Stomach (tissue), 8 donors: ENCODE measurements at regions not wholly inside any gene's neighbourhood (a gene's known extent, or its start where the extent isn't known, plus 50 kb on each side); places are given as distances from the start of the nearest gene placed in this dataset.

Source experiments
- DNase-seq, 2 donors: peaks; one replicate each; pipeline versions ENCODE4 v3.0.0 to v3.0.0-alpha.2; 2013 to 2019
- H3K27ac ChIP-seq, 5 donors: fragments of 200-600 bp in 4 of 5; sonication (generic) in 4 of 5; one replicate each; pipeline ENCODE4 v1.5.1; 2013 to 2019; ENCODE audit warnings: mild to moderate bottlenecking in 1 of 5, moderate library complexity in 1 of 5
- H3K27me3 ChIP-seq, 3 donors: fragments of 200-600 bp; sonication (generic); one replicate each; pipeline ENCODE4 v1.5.1; 2017 to 2019; ENCODE audit warnings: mixed run types in 1 of 3
- H3K36me3 ChIP-seq, 4 donors: fragments of 200-600 bp; sonication (generic); 1 replicate in 3 of 4; 2 replicates in 1 of 4; pipeline ENCODE4 v1.5.1; 2016 to 2019
- H3K4me1 ChIP-seq, 4 donors: fragments of 200-600 bp; sonication (generic); one replicate each; pipeline ENCODE4 v1.5.1; 2016 to 2019
- H3K4me3 ChIP-seq, 4 donors: fragments of 200-600 bp; sonication (generic) in 3 of 4; one replicate each; pipeline ENCODE4 v1.5.1; 2016 to 2019; ENCODE audit warnings: mild to moderate bottlenecking in 1 of 4
- H3K9me3 ChIP-seq, 4 donors: fragments of 200-600 bp; sonication (generic); one replicate each; pipeline ENCODE4 v1.5.1; 2016 to 2019
- EP300 ChIP-seq: sonication (generic); formaldehyde crosslinking; IDR thresholded peaks from one replicate; pipeline ENCODE4 v1.6.1; 2017; ENCODE audit warnings: antibody characterized with exemption
- POLR2A ChIP-seq, 4 donors: fragments of 450-650 bp; IDR thresholded peaks; one replicate each; pipeline ENCODE4 v1.6.1; 2016; ENCODE audit warnings: antibody characterized with exemption in 4 of 4, control low read depth in 2 of 4, mild to moderate bottlenecking in 1 of 4, moderate library complexity in 1 of 4
- POLR2AphosphoS5 ChIP-seq, 3 donors: sonication (generic); formaldehyde crosslinking; IDR thresholded peaks; one replicate each; pipeline ENCODE4 v1.6.1; 2016; ENCODE audit warnings: antibody characterized with exemption in 3 of 3
- WGBS, 5 donors: extraction: QIAGEN DNeasy Blood & Tissue Kit in 3 of 5; methylation state at CpG; one replicate each; pipeline versions ENCODE4 v1.1.5 to v1.1.7; 2013 to 2018; 5-methylcytosine and 5-hydroxymethylcytosine counted together
- intact Hi-C: fragments of 100-400 bp; cut with DNase I; formaldehyde crosslinking; loops from one replicate; pipeline ENCODE4 v1.15.1; 2023; ENCODE audit warnings: low total_unique reads
- TF ChIP-seq, protein P1 (sequence below), 7 experiments: fragments of 450-650 bp in 4 of 7; fragments of 200-600 bp in 3 of 7; sonication (generic) in 3 of 7; IDR thresholded peaks; one replicate each; pipeline ENCODE4 v1.5.1; 2016 to 2019; ENCODE audit warnings: antibody characterized with exemption in 7 of 7, control low read depth in 2 of 7, mild to moderate bottlenecking in 1 of 7
- donor health status: healthy with polysubstance abuse.
- donor health status: Bipolar disorder and iron deficiency.
- donor health status: healthy.

DNA sequence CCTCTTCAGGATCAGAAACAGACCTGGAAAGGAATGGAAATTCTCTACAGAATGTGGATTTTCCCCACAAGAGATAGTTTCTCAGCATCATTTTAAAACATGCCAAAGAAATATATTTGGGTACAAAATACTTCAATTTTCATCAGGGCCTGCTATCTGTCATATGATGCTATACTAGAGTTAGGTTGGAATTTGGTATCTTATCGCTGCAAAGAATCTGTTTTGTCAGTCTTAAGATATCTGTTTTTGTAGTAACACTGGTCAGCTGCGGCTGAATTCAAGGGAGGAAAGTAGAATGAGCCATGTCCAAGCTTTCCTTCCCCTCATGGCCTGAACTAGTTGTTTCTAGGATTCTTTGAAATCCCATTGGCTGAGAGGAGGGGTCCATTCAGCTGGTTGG lies 806.4 kb downstream of the KCNA4 start:
- WGBS, 5 donors, result 79 to 88% (median 82%) methylated on average over 2 of the region's 2 CpGs
- Histone ChIP-seq H3K4me3 (no peak overlapping the region), H3K9me3 (no peaks in the 10 kb centered on the region), H3K4me1 (no peaks in the 10 kb centered on the region), H3K27ac (no peak overlapping the region), H3K36me3 (no peaks in the 10 kb centered on the region), H3K27me3 (no peaks in the 10 kb centered on the region)
- intact Hi-C loops, result no loop called here
- DNase-seq, result no peak
- TF ChIP-seq POLR2A (IDR thresholded peaks at IDR 0.05), result no peak
- TF ChIP-seq, protein P1, sequence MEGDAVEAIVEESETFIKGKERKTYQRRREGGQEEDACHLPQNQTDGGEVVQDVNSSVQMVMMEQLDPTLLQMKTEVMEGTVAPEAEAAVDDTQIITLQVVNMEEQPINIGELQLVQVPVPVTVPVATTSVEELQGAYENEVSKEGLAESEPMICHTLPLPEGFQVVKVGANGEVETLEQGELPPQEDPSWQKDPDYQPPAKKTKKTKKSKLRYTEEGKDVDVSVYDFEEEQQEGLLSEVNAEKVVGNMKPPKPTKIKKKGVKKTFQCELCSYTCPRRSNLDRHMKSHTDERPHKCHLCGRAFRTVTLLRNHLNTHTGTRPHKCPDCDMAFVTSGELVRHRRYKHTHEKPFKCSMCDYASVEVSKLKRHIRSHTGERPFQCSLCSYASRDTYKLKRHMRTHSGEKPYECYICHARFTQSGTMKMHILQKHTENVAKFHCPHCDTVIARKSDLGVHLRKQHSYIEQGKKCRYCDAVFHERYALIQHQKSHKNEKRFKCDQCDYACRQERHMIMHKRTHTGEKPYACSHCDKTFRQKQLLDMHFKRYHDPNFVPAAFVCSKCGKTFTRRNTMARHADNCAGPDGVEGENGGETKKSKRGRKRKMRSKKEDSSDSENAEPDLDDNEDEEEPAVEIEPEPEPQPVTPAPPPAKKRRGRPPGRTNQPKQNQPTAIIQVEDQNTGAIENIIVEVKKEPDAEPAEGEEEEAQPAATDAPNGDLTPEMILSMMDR (IDR thresholded peaks at IDR 0.05), result no peak
- TF ChIP-seq POLR2AphosphoS5 (IDR thresholded peaks at IDR 0.05), result no peak
- TF ChIP-seq EP300, result no peak

DNA sequence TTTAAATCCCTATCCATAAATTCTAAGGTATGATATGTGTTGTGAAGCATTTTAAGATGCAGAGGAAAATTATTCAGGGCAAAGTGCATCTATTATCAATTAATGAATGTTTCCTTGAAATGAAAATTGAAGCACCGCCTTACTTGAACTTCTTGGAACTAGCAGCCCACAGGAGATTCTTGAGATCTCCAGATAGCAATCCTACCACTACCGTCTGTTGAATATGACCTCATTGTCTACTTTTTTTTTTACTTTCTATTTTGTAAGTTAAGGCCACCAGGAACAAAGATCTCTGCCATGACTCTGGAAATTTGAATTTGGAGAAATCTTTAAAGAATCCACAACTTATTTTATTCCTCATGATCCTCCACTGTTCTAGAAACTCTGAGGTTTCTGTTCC lies 808.7 kb downstream of the KCNA4 start:
- intact Hi-C loops, result no loop called here
- H3K27me3 ChIP-seq, result no peaks in the 10 kb centered on the region
- no peaks in the 10 kb centered on the region for H3K4me1 ChIP-seq
- TF ChIP-seq, protein P1 (IDR thresholded peaks at IDR 0.05), result no peak
- TF ChIP-seq EP300 (no peak), POLR2AphosphoS5 (IDR thresholded peaks at IDR 0.05) (no peak), POLR2A (IDR thresholded peaks at IDR 0.05) (no peak)
- DNase-seq, result no peak
- WGBS, 5 donors, result 41 to 62% (median 57%) methylated on average over 2 of the region's 2 CpGs
- H3K27ac ChIP-seq, result no peak overlapping the region
- H3K36me3 ChIP-seq, result no peaks in the 10 kb centered on the region
- no peaks in the 10 kb centered on the region for H3K9me3 ChIP-seq
- H3K4me3 ChIP-seq, result no peak overlapping the region

DNA sequence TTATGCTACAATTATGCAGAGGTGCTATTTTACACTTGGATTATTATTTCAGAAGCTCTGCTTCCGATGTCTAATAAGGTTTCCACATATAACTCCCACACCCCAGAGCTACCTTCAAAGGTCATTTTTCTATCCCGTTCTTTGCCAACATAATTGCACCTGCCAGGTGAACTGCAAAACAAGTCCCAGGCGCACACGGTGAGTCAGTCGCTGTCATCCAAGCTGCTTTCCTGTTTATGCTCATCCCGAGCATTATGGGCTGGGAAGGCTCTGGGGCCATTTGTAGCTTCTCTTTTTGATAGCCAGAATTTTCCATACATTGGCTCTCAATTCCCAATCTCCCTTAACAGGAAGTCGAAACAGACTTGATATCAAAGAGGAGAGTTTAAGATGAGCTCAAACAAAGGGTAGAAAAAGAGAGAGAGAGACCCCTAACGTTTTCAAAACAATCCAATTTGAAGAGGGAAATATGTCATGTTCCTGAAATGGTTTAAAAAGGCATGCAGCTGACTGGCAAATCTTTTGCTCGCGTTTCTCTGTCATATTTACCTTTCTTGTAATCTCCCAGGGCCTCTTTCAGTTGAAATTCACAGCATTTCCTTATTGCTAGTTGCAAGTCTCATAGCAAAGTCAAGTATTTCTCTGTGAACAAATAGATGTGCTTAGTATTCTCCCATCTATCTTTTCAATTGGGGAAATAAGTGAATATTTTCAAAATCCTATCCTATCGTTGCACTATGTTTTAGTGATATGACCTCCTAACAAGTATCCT lies 815.9 kb downstream of the KCNA4 start:
- H3K9me3 ChIP-seq, result no peaks in the 10 kb centered on the region
- intact Hi-C loops, result no loop called here
- no peak for DNase-seq
- no peaks in the 10 kb centered on the region for H3K27me3 ChIP-seq
- H3K36me3 ChIP-seq, result no peaks in the 10 kb centered on the region
- WGBS, 5 donors, result 57 to 63% (median 59%) methylated on average over 11 of the region's 11 CpGs
- H3K4me3 ChIP-seq, result no peak overlapping the region
- H3K27ac ChIP-seq, result no peak overlapping the region
- no peaks in the 10 kb centered on the region for H3K4me1 ChIP-seq
- TF ChIP-seq EP300, result no peak
- no peak for TF ChIP-seq POLR2AphosphoS5 (IDR thresholded peaks at IDR 0.05)
- TF ChIP-seq POLR2A (IDR thresholded peaks at IDR 0.05), result no peak
- TF ChIP-seq, protein P1 (IDR thresholded peaks at IDR 0.05), result no peak

DNA sequence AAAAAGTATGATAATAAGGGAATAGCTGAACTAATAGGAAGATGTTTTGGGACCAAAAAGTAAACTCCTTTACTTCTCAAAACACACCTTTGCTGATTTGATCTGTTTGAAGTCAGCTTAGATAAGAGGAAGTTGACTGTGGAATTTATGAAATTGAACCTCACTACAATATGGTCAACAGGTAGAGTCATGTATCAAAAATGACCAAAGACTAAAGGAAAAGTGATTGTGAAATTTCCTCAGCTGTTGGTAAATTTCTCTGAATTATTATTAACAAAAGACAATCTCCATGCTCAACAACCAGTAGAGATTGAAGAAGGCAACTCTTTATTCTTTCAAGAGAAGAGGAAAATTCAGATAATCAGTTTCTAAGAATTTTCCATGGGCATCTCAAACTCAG lies 826.5 kb downstream of the KCNA4 start:
- no peak overlapping the region for H3K27ac ChIP-seq
- no peaks in the 10 kb centered on the region for H3K4me1 ChIP-seq
- intact Hi-C loops, result no loop called here
- H3K27me3 ChIP-seq, result no peaks in the 10 kb centered on the region
- TF ChIP-seq, protein P1 (IDR thresholded peaks at IDR 0.05), result no peak
- TF ChIP-seq POLR2AphosphoS5 (IDR thresholded peaks at IDR 0.05) (no peak), EP300 (no peak), POLR2A (IDR thresholded peaks at IDR 0.05) (no peak)
- no peak for DNase-seq
- H3K36me3 ChIP-seq, result no peaks in the 10 kb centered on the region
- H3K9me3 ChIP-seq, result no peaks in the 10 kb centered on the region
- no peak overlapping the region for H3K4me3 ChIP-seq
